ENCODE measurements at regions not wholly inside any gene's neighbourhood (a gene's known extent, or its start where the extent isn't known, plus 50 kb on each side); places are given as distances from the start of the nearest gene placed in this dataset.

DNA sequence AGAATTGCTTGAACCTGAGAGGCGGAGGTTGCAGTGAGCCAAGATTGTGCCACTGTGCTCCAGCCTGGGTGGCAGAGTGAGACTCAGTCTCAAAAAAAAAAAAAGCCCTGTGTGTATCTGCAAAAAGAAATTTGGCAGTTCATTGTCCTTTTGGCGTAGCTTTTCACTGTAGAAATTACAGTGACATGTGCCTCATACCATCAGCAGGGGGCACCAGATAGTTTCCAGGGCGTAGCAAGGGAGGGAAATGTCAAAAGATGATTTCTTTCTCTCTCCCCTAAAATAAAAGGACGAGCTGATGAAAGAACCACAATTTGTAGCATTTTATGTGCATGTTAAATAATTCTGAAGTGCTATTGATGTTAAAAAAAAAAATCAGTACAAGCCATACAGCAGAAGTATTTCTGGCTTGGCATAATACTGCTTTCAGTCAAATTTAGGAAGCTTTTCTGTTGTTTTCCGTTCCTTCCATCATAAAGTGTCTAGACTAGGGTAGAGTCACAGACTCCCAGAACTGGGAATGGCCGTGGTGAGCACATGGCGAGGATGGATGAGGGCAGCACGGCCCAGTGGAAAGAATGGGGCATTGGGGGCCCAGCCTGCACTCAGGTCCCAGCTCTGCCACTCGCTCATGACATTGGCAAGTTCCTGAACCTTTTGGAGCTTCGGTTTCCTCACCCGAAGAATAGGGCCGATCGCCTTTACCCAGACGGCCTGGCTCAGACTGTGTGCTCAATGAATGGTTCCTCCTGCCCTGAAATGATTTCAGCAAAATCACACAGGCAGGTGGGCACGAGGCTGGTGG, 59.8 kb upstream of the RPH3AL start:
- peak overlapping the region; percentile 39 for H3K4me3 Mint-ChIP-seq (ENCODE audit: low read depth)

GRCh38 chr17:411421-412120, 59.0 kb upstream of the RPH3AL start:
- H3K36me3 Mint-ChIP-seq (ENCODE audit: insufficient read depth) = peaks cover 8% of the 10 kb centered on the region
- H3K4me3 Mint-ChIP-seq (ENCODE audit: low read depth) = peak overlapping the region; percentile 90
- H3K27me3 Mint-ChIP-seq = no peaks in the 10 kb centered on the region
- peaks cover 12% of the 10 kb centered on the region for H3K4me1 Mint-ChIP-seq (ENCODE audit: low read depth)
- H3K9me3 Mint-ChIP-seq (ENCODE audit: low read depth) = peaks cover 4% of the 10 kb centered on the region
- peak overlapping the region; percentile 98 for H3K27ac Mint-ChIP-seq
- TF ChIP-seq, protein P1, sequence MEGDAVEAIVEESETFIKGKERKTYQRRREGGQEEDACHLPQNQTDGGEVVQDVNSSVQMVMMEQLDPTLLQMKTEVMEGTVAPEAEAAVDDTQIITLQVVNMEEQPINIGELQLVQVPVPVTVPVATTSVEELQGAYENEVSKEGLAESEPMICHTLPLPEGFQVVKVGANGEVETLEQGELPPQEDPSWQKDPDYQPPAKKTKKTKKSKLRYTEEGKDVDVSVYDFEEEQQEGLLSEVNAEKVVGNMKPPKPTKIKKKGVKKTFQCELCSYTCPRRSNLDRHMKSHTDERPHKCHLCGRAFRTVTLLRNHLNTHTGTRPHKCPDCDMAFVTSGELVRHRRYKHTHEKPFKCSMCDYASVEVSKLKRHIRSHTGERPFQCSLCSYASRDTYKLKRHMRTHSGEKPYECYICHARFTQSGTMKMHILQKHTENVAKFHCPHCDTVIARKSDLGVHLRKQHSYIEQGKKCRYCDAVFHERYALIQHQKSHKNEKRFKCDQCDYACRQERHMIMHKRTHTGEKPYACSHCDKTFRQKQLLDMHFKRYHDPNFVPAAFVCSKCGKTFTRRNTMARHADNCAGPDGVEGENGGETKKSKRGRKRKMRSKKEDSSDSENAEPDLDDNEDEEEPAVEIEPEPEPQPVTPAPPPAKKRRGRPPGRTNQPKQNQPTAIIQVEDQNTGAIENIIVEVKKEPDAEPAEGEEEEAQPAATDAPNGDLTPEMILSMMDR (IDR thresholded peaks at IDR 0.05; ENCODE audit: unreplicated experiment) = no peak
- no peak for DNase-seq (ENCODE audit: low spot score, unreplicated experiment)

More for the DNA sequence above, 59.8 kb upstream of the RPH3AL start:
- Mint-ChIP-seq H3K27me3 (no peaks in the 10 kb centered on the region), H3K27ac (no peak overlapping the region), H3K9me3 (ENCODE audit: low read depth) (peaks cover 4% of the 10 kb centered on the region), H3K36me3 (ENCODE audit: insufficient read depth) (peaks cover 8% of the 10 kb centered on the region), H3K4me1 (ENCODE audit: low read depth) (peaks cover 12% of the 10 kb centered on the region)
- TF ChIP-seq, protein P1 (IDR thresholded peaks at IDR 0.05; ENCODE audit: unreplicated experiment) = peak; percentile 78
- DNase-seq (ENCODE audit: low spot score, unreplicated experiment) = no peak

DNA sequence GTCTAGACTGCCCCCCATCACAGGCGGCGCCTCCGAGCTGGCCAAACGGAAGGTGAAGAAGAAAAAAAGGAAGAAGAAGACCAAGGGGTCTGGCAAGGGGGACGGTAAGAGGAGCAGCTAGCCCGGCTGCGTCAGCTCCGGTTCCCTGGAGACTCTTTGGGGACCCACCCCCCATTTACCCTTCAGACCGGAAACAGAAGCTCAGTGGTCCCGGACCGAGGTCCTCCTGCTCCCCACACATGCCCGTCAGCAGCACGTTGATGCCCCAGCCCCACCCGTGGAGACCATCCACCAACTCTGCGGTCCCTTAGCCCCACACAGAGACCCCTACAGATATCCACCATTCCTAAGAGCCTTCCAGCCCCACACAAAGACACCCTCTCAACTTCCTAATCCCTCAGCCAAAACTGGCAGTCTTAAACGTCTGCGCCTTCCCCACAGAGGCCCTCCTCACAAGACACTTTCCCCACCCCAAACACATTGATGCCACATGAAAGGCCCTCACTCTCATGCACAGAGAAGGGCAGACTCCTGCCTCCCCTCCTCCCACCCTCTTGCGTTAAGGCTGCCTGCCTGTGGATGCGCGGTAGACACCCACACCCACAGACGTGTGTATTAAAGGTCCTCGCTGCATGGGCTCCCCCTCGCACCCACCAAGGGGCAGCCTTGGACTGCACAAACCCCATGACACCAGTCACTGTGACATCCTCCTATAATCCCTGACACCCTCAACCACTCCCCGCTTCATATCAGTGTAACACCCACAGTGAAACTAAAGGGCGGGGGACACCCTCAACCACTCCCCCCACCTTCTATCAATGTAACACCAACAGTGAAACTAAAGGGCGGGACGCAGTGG, 58.2 kb upstream of the RPH3AL start:
- TF ChIP-seq, protein P1 (IDR thresholded peaks at IDR 0.05; ENCODE audit: unreplicated experiment) = no peak
- peaks cover 8% of the 10 kb centered on the region for H3K36me3 Mint-ChIP-seq (ENCODE audit: insufficient read depth)
- DNase-seq (ENCODE audit: low spot score, unreplicated experiment) = peak; percentile 14
- peak overlapping the region; percentile 98 for H3K27ac Mint-ChIP-seq
- peaks cover 12% of the 10 kb centered on the region for H3K4me1 Mint-ChIP-seq (ENCODE audit: low read depth)
- no peaks in the 10 kb centered on the region for H3K27me3 Mint-ChIP-seq
- H3K9me3 Mint-ChIP-seq (ENCODE audit: low read depth) = peaks cover 4% of the 10 kb centered on the region
- peak overlapping the region; percentile 90 for H3K4me3 Mint-ChIP-seq (ENCODE audit: low read depth)

DNA sequence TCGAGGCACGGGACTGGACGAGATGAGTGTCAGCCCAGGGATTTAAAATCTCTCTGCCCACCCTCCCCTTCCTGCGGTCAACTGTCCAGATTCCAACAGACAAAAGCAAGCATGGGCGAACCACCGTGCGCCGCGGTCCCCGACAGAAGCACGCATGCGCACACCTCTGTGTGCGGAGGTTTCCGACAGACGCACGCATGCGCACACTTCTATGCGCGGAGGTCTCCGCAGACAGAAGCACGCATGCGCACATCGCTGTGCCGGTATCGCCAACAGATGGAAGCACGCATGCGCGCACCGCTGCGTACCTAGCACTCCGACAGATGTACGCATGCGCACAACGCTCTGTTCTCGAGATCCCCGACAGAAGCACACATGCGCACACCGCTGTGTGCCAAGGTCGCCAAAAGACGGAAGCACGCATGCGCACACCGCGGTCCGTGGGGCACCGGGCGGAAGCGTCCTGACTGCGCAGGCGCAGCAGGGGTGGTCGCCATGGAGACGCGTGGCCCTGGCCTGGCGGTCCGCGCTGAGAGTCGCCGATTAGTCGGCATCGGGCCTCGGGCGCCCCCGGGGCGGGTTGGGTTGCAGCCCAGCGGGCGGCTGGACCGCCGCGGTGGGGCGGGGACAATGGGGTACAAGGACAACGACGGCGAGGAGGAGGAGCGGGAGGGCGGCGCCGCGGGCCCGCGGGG, 57.4 kb upstream of the RPH3AL start:
- Mint-ChIP-seq H3K27ac (peak overlapping the region; percentile 98), H3K4me1 (ENCODE audit: low read depth) (peaks cover 12% of the 10 kb centered on the region), H3K36me3 (ENCODE audit: insufficient read depth) (peaks cover 8% of the 10 kb centered on the region), H3K9me3 (ENCODE audit: low read depth) (peaks cover 4% of the 10 kb centered on the region), H3K4me3 (ENCODE audit: low read depth) (peak overlapping the region; percentile 90), H3K27me3 (peaks cover 2% of the 10 kb centered on the region)
- peak; percentile 100 for DNase-seq (ENCODE audit: low spot score, unreplicated experiment)
- TF ChIP-seq, protein P1 (IDR thresholded peaks at IDR 0.05; ENCODE audit: unreplicated experiment) = no peak

Measured in progenitor cell of endocrine pancreas (in vitro differentiated cells).